Endothelial cell (in vitro differentiated cells): ENCODE measurements at regions not wholly inside any gene's neighbourhood (a gene's known extent, or its start where the extent isn't known, plus 50 kb on each side); places are given as distances from the start of the nearest gene placed in this dataset.

Experiments
- DNase-seq: peaks from one replicate; pipeline ENCODE4 v3.0.0; 2021; ENCODE audit warnings: low spot score
- H3K27ac Mint-ChIP-seq: one replicate; pipeline ENCODE4 v1.8.0; 2021; ENCODE audit warnings: mixed read lengths, inconsistent platforms; ENCODE audit not compliant: unreplicated experiment
- H3K27me3 Mint-ChIP-seq: one replicate; pipeline ENCODE4 v1.8.0; 2021; ENCODE audit warnings: mild to moderate bottlenecking, moderate library complexity, mixed read lengths, inconsistent platforms; ENCODE audit not compliant: unreplicated experiment
- H3K36me3 Mint-ChIP-seq: one replicate; pipeline ENCODE4 v1.8.0; 2021; ENCODE audit warnings: mild to moderate bottlenecking, low read depth, mixed read lengths, inconsistent platforms; ENCODE audit not compliant: unreplicated experiment
- H3K4me1 Mint-ChIP-seq: one replicate; pipeline ENCODE4 v1.8.0; 2021; ENCODE audit warnings: mild to moderate bottlenecking, mixed read lengths, inconsistent platforms; ENCODE audit not compliant: unreplicated experiment
- H3K4me3 Mint-ChIP-seq: one replicate; pipeline ENCODE4 v1.8.0; 2021; ENCODE audit warnings: mild to moderate bottlenecking, mixed read lengths, inconsistent platforms; ENCODE audit not compliant: unreplicated experiment
- H3K9me3 Mint-ChIP-seq: one replicate; pipeline ENCODE4 v1.8.0; 2021; ENCODE audit warnings: mixed read lengths, inconsistent platforms; ENCODE audit not compliant: unreplicated experiment
- CTCF ChIP-seq: fragments of 200-600 bp; sonication (generic); IDR thresholded peaks from one replicate; pipeline ENCODE4 v1.5.0; 2021; ENCODE audit warnings: antibody characterized with exemption; ENCODE audit not compliant: unreplicated experiment

GRCh38 chr2:45137966-45138695 lies 128.9 kb upstream of the SIX2 start:
- Mint-ChIP-seq H3K27me3 (peaks cover 3% of the 10 kb centered on the region), H3K9me3 (no peaks in the 10 kb centered on the region), H3K36me3 (peaks cover 3% of the 10 kb centered on the region), H3K27ac (no peak overlapping the region), H3K4me1 (peaks cover 12% of the 10 kb centered on the region), H3K4me3 (no peak overlapping the region)
- TF ChIP-seq CTCF = no peak
- DNase-seq = no peak

- H3K36me3 Mint-ChIP-seq = peaks cover 3% of the 10 kb centered on the region
- no peak overlapping the region for H3K27ac Mint-ChIP-seq
- TF ChIP-seq CTCF = no peak
- no peaks in the 10 kb centered on the region for H3K9me3 Mint-ChIP-seq
- no peak overlapping the region for H3K4me3 Mint-ChIP-seq
- H3K27me3 Mint-ChIP-seq = peaks cover 3% of the 10 kb centered on the region
- peaks cover 12% of the 10 kb centered on the region for H3K4me1 Mint-ChIP-seq
- DNase-seq = no peak
These were observed 125.5 kb upstream of the SIX2 start for GRCh38 chr2:45134726-45135125.

- Mint-ChIP-seq H3K27ac (no peak overlapping the region), H3K4me3 (no peak overlapping the region), H3K27me3 (peaks cover 3% of the 10 kb centered on the region), H3K4me1 (peaks cover 12% of the 10 kb centered on the region), H3K9me3 (no peaks in the 10 kb centered on the region), H3K36me3 (peaks cover 3% of the 10 kb centered on the region)
- TF ChIP-seq CTCF = no peak
- no peak for DNase-seq
These were observed 124.8 kb upstream of the SIX2 start for GRCh38 chr2:45134014-45134413.

- H3K4me1 Mint-ChIP-seq = peaks cover 12% of the 10 kb centered on the region
- TF ChIP-seq CTCF = no peak
- H3K27ac Mint-ChIP-seq = no peak overlapping the region
- H3K4me3 Mint-ChIP-seq = no peak overlapping the region
- no peaks in the 10 kb centered on the region for H3K9me3 Mint-ChIP-seq
- DNase-seq = no peak
- H3K36me3 Mint-ChIP-seq = peaks cover 3% of the 10 kb centered on the region
- H3K27me3 Mint-ChIP-seq = peaks cover 3% of the 10 kb centered on the region
These were observed 123.3 kb upstream of the SIX2 start for GRCh38 chr2:45132551-45132950.

- no peak for TF ChIP-seq CTCF
- H3K4me1 Mint-ChIP-seq = peaks cover 8% of the 10 kb centered on the region
These were observed 122.3 kb upstream of the SIX2 start for GRCh38 chr2:45131587-45131986.

More at GRCh38 chr2:45131587-45131986, 122.3 kb upstream of the SIX2 start:
- Mint-ChIP-seq H3K4me3 (no peak overlapping the region), H3K27ac (no peak overlapping the region), H3K36me3 (peaks cover 3% of the 10 kb centered on the region), H3K9me3 (no peaks in the 10 kb centered on the region), H3K27me3 (peaks cover 3% of the 10 kb centered on the region)
- no peak for DNase-seq
